PFSK-1 (cell line): ENCODE measurements at regions not wholly inside any gene's neighbourhood (a gene's known extent, or its start where the extent isn't known, plus 50 kb on each side); places are given as distances from the start of the nearest gene placed in this dataset.

ENCODE experiments used
- FOXP2 ChIP-seq: optimal IDR thresholded peaks from 2 replicates; pipeline ENCODE3; 2011; ENCODE audit warnings: borderline replicate concordance, control low read depth, inconsistent platforms; ENCODE audit not compliant: insufficient read depth; ENCODE audit errors: extremely low read length, extremely low read depth
- POLR2AphosphoS5 ChIP-seq: IDR thresholded peaks from 2 replicates; pipeline ENCODE4 v1.6.1; 2012; ENCODE audit warnings: low read depth, mild to moderate bottlenecking, control low read depth, low read length, moderate library complexity
- REST ChIP-seq, 2 experiments: IDR thresholded peaks; 2 replicates each; pipeline versions ENCODE4 v1.6.1 to v1.8.0; 2011 to 2012; ENCODE audit warnings: low read depth in 2 of 2, low read length in 2 of 2, control low read depth in 1 of 2, inconsistent platforms in 1 of 2, mild to moderate bottlenecking in 1 of 2, moderate library complexity in 1 of 2; ENCODE audit not compliant: insufficient read depth in 1 of 2
- SIN3A ChIP-seq: IDR thresholded peaks from 2 replicates; pipeline ENCODE4 v1.6.1; 2012; ENCODE audit warnings: mild to moderate bottlenecking, low read length, moderate library complexity, borderline replicate concordance; ENCODE audit not compliant: insufficient read depth
- TAF1 ChIP-seq: IDR thresholded peaks from 2 replicates; pipeline ENCODE4 v1.6.1; 2012; ENCODE audit warnings: low read length, control low read depth, borderline replicate concordance; ENCODE audit not compliant: insufficient read depth

DNA sequence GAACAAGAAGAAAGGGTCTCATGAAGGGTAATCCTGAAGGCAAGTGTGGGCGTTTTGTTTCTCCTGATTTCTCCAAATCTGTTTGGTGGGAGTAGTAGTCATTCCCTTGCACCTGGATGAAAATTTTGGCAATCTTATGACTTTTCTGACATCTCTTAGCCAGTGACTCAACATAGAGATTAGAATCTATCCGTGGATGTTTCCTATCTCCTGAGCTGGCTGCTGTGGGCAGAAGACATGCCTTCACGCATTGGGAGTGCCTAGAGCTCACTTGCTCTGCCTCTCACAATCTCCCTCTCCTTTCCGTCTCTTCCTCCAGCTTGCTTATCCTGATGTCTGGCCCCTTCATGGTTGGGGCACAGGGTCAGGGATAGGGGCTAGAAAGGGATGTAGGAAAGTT lies 174.2 kb upstream of the NFIA start:
- TF ChIP-seq REST (IDR thresholded peaks at IDR 0.05; ENCODE audit: insufficient read depth in 1 of 2, low read depth in 2 of 2, low read length in 2 of 2) (no peak), TAF1 (no peak), FOXP2 (no peak), SIN3A (no peak), POLR2AphosphoS5 (no peak)

DNA sequence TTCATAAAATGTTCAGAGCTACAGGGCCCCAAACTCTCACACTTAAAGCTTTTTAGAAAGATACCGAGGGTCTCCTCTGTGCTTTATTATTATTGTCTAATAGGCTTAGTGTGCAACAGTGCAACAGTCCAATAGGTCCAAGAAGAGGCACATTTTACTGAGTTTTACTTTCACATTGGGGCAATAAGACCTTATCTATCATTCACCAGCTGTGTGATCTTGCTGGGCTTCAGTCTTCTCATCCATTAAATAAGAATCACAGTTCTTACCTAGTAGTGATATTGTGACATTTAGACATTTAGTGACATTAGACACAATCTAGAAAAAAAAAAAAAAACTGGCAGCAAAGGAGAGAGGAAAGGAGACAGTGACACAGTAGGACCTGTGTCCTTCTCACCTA lies 175.8 kb upstream of the NFIA start:
- TF ChIP-seq SIN3A (no peak), FOXP2 (no peak), TAF1 (no peak), REST (IDR thresholded peaks at IDR 0.05; ENCODE audit: insufficient read depth in 1 of 2, low read depth in 2 of 2, low read length in 2 of 2) (no peak), POLR2AphosphoS5 (no peak)

GRCh38 chr1:60906039-60906438 lies 176.3 kb upstream of the NFIA start:
- no peak for TF ChIP-seq POLR2AphosphoS5
- no peak for TF ChIP-seq TAF1
- no peak for TF ChIP-seq SIN3A
- TF ChIP-seq FOXP2: no peak
- no peak for TF ChIP-seq REST (IDR thresholded peaks at IDR 0.05; ENCODE audit: insufficient read depth in 1 of 2, low read depth in 2 of 2, low read length in 2 of 2)

- TF ChIP-seq REST (IDR thresholded peaks at IDR 0.05; ENCODE audit: insufficient read depth in 1 of 2, low read depth in 2 of 2, low read length in 2 of 2): no peak
- TF ChIP-seq TAF1: no peak
- TF ChIP-seq SIN3A: no peak
- no peak for TF ChIP-seq POLR2AphosphoS5
- no peak for TF ChIP-seq FOXP2
These were observed 178.1 kb upstream of the NFIA start for GRCh38 chr1:60904099-60904851.
